Heart left ventricle (tissue), 16 donors: ENCODE measurements at regions not wholly inside any gene's neighbourhood (a gene's known extent, or its start where the extent isn't known, plus 50 kb on each side); places are given as distances from the start of the nearest gene placed in this dataset.

Experiments used
- ATAC-seq, 4 donors: fragments of 200-7000 bp; cut with Tn5 transposase; one replicate each; pipeline ENCODE4 v1.9.1; 2020 to 2022; ENCODE audit warnings: moderate library complexity in 4 of 4, mild to moderate bottlenecking in 3 of 4, moderate number of reproducible peaks in 1 of 4
- DNase-seq, 5 donors: peaks; one replicate each; pipeline ENCODE4 v3.0.0-alpha.2; 2020
- H3K27ac ChIP-seq, 12 donors: fragments of 200-600 bp; sonication (generic) in 4 of 12; one replicate each; pipeline versions ENCODE4 v1.5.0 to v1.8.0; 2016 to 2022; ENCODE audit warnings: mild to moderate bottlenecking in 2 of 12
- H3K27me3 ChIP-seq, 9 donors: fragments of 200-600 bp; sonication (generic) in 2 of 9; one replicate each; pipeline versions ENCODE4 v1.5.1 to v1.8.0; 2016 to 2022; ENCODE audit warnings: mild to moderate bottlenecking in 3 of 9
- H3K36me3 ChIP-seq, 9 donors: fragments of 200-600 bp; sonication (generic) in 2 of 9; one replicate each; pipeline versions ENCODE4 v1.5.0 to v1.8.0; 2018 to 2022; ENCODE audit warnings: mild to moderate bottlenecking in 2 of 9
- H3K4me1 ChIP-seq, 12 donors: fragments of 200-600 bp; sonication (generic) in 4 of 12; one replicate each; pipeline versions ENCODE4 v1.5.0 to v1.8.0; 2016 to 2022; ENCODE audit warnings: mild to moderate bottlenecking in 3 of 12
- H3K4me3 ChIP-seq, 12 donors: fragments of 200-600 bp; sonication (generic) in 4 of 12; one replicate each; pipeline versions ENCODE4 v1.5.0 to v1.8.0; 2017 to 2022; ENCODE audit warnings: mild to moderate bottlenecking in 9 of 12, moderate library complexity in 4 of 12
- H3K9me3 ChIP-seq, 12 donors: fragments of 200-600 bp; sonication (generic) in 4 of 12; one replicate each; pipeline versions ENCODE4 v1.5.0 to v1.8.0; 2016 to 2022; ENCODE audit warnings: mild to moderate bottlenecking in 1 of 12
- CTCF ChIP-seq, 12 donors: fragments of 200-600 bp; sonication (generic) in 4 of 12; IDR thresholded peaks; one replicate each; pipeline versions ENCODE4 v1.5.0 to v1.8.0; 2018 to 2022; ENCODE audit warnings: antibody characterized with exemption in 12 of 12, mild to moderate bottlenecking in 5 of 12
- POLR2A ChIP-seq, 2 donors: fragments of 450-650 bp; IDR thresholded peaks; one replicate each; pipeline ENCODE4 v1.6.1; 2017; ENCODE audit warnings: antibody characterized with exemption in 2 of 2, mild to moderate bottlenecking in 2 of 2, moderate library complexity in 2 of 2
- WGBS, 4 donors: extraction: QIAGEN DNeasy Blood & Tissue Kit in 2 of 4; methylation state at CpG; one replicate each; pipeline versions ENCODE4 v1.1.5 to v1.1.7; 2013 to 2018; 5-methylcytosine and 5-hydroxymethylcytosine counted together
- intact Hi-C, 10 donors: fragments of 100-400 bp; cut with DNase I; formaldehyde crosslinking; loops; one replicate each; pipeline versions ENCODE4 v1.11.1 to v1.14.2; 2022
- donor health status: ischemic (EF 13 %, LVEDD 7.1; RV severe dilation, severe dysfunction).
- donor health status: healthy with polysubstance abuse.
- donor health status: DM: no; HTN: yes; CAD: no.
- donor health status: DM: no; HTN: no; CAD: no.
- donor health status: ischemic (EF 25% LVEDD 6.9; RV normal size, moderate dysfunction).
- donor health status: ischemic (EF 25% LVEDD 5.7; RV mildly dilated, moderate dysfunction).
- donor health status: healthy.
- donor health status: DM: yes; HTN: yes; CAD: no.
- donor health status: ischemic (EF 35%, LVEDD 5.7; RV mildly dilated, moderate dysfunction).
- donor health status: nonischemic (EF 11% LVEDD 7.7; RV severe dilation, severe dysfunction).
- donor health status: DM: yes; HTN: yes; CAD: no.
- donor health status: PGD.
- donor health status: ischemic (EF 29% LVEDD 5.4; RV normal size, mild dysfunction).
- donor health status: nonischemic (EF 23%, LVEDD 6.1; RV moderate dilation, normal function).

DNA sequence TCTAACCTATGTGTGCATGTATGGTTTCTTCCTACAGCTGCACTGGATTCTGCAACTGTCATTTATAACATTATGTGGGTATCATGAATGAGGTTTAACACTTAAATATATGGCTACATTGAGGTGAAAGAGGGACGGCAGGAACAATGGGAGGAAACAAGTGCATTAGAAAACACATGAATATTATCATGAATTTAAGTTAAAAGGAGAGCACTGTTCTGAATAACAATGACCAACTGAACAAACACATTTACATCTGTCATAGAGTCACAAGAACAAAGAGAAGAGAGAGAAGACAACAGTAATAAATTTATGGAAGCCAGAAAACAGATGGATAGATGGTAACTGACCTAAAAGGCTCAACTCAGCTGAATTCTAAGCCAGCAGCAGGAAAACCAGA is 527.1 kb upstream of the DIPK2B start:
- TF ChIP-seq POLR2A (IDR thresholded peaks at IDR 0.05) (no peak), CTCF (IDR thresholded peaks at IDR 0.05) (no peak)
- intact Hi-C loops, result no loop called here
- Histone ChIP-seq H3K9me3 (no peaks in the 10 kb centered on the region), H3K36me3 (no peaks in the 10 kb centered on the region), H3K4me3 (no peak overlapping the region), H3K4me1 (no peaks in the 10 kb centered on the region), H3K27me3 (peaks cover 0 to 53% (median 0%) of the 10 kb centered on the region in 9 donors), H3K27ac (no peak overlapping the region)
- DNase-seq (no peak), ATAC-seq (no peak)
- 60 to 74% (median 66%) methylated on average over 1 of the region's 1 CpG for WGBS, 4 donors

DNA sequence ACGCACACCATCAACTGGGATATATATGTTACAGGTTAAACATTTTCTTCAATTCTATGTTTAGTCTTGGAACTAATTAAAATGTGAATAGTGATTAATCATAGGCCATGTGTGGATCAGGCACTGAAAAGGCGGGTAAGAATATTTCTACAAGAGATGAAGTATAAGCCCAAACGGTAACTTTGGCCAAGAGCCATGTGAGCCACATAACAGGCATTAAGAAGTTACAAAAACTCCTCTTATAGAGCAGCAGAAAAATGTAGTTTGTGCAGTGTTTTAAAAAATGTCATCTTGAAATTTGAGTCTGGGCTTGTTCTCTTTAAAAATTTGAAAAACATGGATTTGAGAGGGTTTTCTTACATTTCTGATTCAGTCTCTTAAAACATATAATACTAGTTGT is 521.8 kb upstream of the DIPK2B start:
- no peak for ATAC-seq
- DNase-seq, result no peak
- Histone ChIP-seq H3K36me3 (no peaks in the 10 kb centered on the region), H3K9me3 (no peaks in the 10 kb centered on the region), H3K27me3 (peaks cover 0 to 44% (median 0%) of the 10 kb centered on the region in 9 donors), H3K27ac (no peak overlapping the region), H3K4me3 (no peak overlapping the region), H3K4me1 (no peaks in the 10 kb centered on the region)
- TF ChIP-seq CTCF (IDR thresholded peaks at IDR 0.05) (no peak), POLR2A (IDR thresholded peaks at IDR 0.05) (no peak)
- WGBS, 4 donors, result 72 to 87% (median 75%) methylated on average over 3 of the region's 3 CpGs
- intact Hi-C loops, result no loop called here

- no peak for TF ChIP-seq POLR2A (IDR thresholded peaks at IDR 0.05)
- TF ChIP-seq CTCF (IDR thresholded peaks at IDR 0.05), result no peak
- WGBS, 4 donors, result 72 to 96% (median 86%) methylated on average over 4 of the region's 4 CpGs
- intact Hi-C loops, result no loop called here
These were observed 519.2 kb upstream of the DIPK2B start for GRCh38 chrX:45719751-45720501.

DNA sequence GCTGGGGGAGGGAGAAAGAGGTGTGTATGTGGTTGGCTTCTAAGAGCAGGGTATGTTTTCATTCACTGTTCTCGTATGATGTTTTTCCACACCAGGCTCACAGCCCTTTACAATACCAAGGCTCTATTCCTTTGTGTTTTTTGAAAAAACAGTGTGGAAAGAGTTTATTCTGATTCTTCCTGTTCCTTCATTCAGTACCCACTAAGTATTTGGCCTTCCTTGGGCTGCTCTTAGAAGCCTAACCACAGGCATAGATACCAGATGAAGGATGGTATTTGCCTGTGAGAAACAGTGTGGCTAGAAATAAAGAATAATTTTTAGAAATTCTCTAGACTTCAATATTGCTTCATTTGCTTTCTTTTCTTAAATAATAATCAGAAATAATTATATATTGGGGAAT is 518.0 kb upstream of the DIPK2B start:
- peaks cover 0 to 9% (median 0%) of the 10 kb centered on the region in 12 donors for H3K4me1 ChIP-seq
- TF ChIP-seq POLR2A (IDR thresholded peaks at IDR 0.05), result no peak
- no peak for TF ChIP-seq CTCF (IDR thresholded peaks at IDR 0.05)
- ATAC-seq (no peak), DNase-seq (no peak)
- no peaks in the 10 kb centered on the region for H3K9me3 ChIP-seq
- peaks cover 0 to 19% (median 0%) of the 10 kb centered on the region in 9 donors for H3K27me3 ChIP-seq
- 77 to 96% (median 90%) methylated on average over 1 of the region's 1 CpG for WGBS, 4 donors
- H3K4me3 ChIP-seq, result no peak overlapping the region
- intact Hi-C loops, result no loop called here
- H3K36me3 ChIP-seq, result no peaks in the 10 kb centered on the region
- no peak overlapping the region for H3K27ac ChIP-seq

More at GRCh38 chrX:45719751-45720501, 519.2 kb upstream of the DIPK2B start:
- DNase-seq (no peak), ATAC-seq (no peak)
- H3K9me3 ChIP-seq, result no peaks in the 10 kb centered on the region
- H3K4me3 ChIP-seq, result no peak overlapping the region
- peaks cover 0 to 9% (median 0%) of the 10 kb centered on the region in 12 donors for H3K4me1 ChIP-seq
- H3K27me3 ChIP-seq, result peaks cover 0 to 32% (median 0%) of the 10 kb centered on the region in 9 donors
- H3K27ac ChIP-seq, result no peak overlapping the region
- no peaks in the 10 kb centered on the region for H3K36me3 ChIP-seq
